HEK293T (cell line): ENCODE measurements at regions not wholly inside any gene's neighbourhood (a gene's known extent, or its start where the extent isn't known, plus 50 kb on each side); places are given as distances from the start of the nearest gene placed in this dataset.

ENCODE experiments used
- BHLHE40 ChIP-seq: fragments of 450-650 bp; IDR thresholded peaks from 2 replicates; pipeline ENCODE4 v1.6.1; 2016; ENCODE audit warnings: mild to moderate bottlenecking, moderate library complexity, borderline replicate concordance
- PKNOX1 ChIP-seq: fragments of 450-650 bp; IDR thresholded peaks from 2 replicates; pipeline ENCODE4 v1.6.1; 2016

GRCh38 chr5:68459810-68460139, 244.2 kb downstream of the PIK3R1 start:
- TF ChIP-seq PKNOX1 (no peak), BHLHE40 (no peak)
